NCI-H1105 treated with DMSO at 0.1 percent for 48 hours (cell line): ENCODE measurements at regions not wholly inside any gene's neighbourhood (a gene's known extent, or its start where the extent isn't known, plus 50 kb on each side); places are given as distances from the start of the nearest gene placed in this dataset.
A peak's percentile ranks its signal among the peaks of the same experiment; 100 is the strongest.

Experiments used
- DNase-seq: peaks from one replicate; lab custom pipeline; 2025; lab: John Stamatoyannopoulos, UW

DNA sequence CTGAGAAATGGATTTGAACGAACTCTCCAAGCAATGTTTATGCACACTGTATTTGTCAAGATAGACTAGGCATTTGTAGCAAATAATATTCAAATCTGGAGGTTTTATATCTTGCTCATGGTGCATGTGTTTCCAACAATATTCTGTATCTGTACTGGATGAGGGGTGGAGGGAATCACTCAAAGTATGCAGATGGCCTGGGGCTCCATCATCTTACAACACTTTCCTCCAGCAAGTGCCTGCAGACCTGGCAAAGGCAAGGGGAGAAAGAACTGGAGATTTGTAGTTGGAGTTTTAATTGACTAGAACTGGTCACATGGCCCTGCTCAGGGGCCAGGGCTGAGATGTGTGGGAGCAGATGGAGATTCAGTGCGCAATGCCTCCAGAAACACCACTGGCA is 309.0 kb downstream of the PLK2 start:
- no peak for DNase-seq

DNA sequence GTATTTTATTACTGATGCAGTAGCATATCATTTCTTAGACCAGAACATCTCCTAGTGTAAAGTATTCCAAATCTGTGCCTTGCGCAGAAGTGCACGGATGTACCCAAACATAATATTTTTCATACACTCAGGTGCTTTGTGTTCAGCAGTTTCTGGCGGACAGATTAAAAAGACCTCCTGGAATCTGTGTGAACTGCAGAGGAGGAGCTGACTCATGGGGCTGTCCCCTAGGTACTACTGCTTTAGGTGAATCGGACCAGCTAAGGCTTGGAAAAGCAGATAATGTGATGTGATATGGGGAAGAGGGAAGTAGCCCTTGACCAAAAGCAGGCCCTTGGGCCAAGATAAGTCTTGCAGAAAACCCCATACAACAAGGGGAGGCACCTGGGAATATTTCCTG is 310.1 kb downstream of the PLK2 start:
- DNase-seq, result no peak

DNA sequence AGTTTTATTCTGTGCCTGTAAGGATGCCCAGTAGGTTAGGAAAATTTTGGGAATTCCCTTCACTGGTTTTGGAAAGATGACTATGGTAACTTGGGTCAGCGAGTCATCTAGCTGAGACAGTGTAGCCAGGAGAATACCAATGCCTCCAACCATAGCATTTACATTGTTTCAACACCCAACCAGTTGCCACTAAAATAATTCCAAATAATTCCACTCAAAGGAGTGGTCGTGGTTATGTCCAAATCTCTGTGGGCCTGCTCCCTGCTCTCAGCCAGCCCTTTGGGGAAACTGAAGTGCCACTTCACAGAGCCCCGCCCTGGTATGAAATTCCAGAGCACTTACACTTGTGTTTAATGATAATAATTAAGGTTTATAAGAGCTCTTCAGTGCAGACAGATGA is 310.5 kb downstream of the PLK2 start:
- no peak for DNase-seq

DNA sequence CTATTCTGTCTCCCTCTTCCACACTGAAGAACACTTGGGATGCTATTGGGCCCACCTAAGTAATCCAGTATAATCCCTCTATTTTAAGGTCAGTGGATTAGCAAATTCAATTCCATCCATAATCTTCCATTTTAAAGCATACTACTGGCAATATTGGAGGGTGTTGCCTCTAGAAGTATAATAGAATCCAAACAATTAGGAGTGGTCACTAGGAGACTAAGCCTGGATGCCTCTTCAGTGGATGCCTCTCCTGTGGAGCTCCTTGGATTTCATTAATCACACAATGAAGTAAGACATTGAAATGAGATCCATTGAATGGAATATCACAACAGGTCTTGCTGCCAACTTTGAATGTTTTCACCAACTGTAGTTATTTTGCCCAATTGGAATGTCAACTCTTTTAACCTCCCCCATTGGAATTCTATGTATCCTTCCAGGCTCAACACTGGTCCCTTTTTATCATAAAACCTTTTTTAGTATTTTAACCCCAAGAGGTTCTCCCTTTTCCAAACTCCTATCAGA is 311.6 kb downstream of the PLK2 start:
- no peak for DNase-seq

DNA sequence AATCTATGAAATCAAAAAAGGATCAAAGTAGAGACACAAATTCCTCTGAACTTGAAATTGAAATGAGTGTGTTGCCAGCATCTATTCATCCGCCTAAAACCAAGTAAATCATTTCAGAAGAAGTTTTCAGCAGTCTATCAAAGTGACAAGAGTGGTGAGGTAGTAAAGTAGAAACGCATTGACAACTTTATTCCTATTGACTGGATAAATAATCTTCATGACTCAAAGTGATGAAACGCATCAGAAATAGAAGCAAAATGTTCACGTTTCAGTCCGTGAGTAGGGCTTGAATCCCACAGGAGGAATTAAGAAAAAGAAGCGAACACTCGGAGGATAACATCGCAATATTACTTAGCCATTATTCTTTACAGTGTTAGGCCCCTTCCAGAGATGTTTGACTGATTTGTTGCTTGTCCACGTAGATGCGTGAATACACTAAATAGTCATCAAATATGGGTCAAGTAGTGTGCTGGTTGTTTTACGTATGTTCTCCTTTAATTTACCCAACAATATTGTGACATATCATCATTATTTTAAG is 314.4 kb downstream of the PLK2 start:
- no peak for DNase-seq

DNA sequence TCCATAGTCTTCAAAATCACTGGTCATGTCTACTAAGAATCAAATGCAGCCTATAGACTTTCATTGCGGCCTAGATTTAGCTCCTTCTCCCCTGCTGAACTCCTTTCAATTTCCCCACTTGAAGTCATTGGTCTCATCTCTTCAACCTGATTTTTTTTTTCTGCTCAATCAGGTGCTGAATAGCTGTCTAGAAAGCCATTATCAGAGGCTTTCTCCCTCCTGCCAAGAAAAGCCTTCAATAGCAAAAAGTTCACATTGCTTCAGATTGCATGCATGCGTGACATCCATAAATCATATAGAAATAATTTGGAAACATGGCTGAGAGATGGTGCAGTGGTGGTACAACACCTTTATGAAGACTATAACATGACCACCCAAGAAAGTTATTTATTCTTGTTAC is 316.2 kb downstream of the PLK2 start:
- no peak for DNase-seq

DNA sequence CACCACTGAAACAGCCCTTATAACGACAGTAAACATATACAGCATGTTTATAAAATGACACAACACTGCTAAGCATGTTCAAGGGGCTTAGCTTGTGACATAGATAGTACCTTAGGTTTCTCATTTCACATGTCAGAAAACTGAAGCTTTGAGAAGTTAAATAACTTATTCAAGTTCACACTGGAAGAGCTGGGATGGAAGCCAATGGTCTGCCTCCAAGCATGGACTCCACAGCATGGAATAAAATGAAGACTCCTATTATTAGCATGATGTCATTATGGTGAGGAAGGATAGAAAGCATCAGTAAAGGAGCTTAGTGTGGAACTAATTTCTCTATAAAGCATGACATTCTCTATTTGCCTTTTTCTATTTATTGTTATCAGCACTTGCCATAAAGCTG is 316.7 kb downstream of the PLK2 start:
- no peak for DNase-seq

DNA sequence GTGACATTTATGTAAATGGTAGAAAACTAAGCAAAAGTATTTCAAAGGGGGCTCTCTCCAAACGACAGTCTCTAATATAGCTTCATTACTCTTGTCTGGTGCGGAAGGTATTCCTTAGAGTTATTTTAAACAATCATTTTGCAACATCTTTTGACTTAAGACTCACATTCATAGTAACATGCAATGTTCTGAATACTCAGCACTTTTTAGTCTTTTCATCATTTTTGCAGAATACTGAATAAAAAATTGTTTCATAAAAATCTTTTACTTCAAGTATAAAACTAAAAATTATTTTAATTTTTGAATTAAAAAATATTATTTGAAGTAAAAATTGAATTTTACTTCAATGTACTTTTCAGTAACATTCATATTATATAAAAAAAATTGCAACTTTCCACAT is 321.1 kb downstream of the PLK2 start:
- DNase-seq, result no peak

DNA sequence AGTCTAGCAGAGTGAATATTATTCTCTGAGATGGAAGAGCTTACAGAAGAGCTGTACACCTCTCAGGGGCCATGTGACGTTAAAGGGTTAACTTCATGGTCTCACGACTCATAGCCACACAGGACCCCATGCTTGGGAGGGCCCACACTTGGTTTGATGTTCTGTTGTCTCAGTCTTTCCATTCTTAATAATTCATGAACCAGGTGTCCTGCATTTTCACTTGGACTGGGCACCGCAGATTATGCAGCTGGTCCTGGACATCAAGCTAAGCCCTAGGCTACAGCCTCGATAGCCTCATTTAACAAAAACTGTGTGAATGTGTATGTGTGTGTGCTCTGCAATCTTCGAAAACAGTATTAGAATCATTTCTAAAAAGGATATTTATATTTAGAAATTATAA is 323.5 kb downstream of the PLK2 start:
- no peak for DNase-seq

DNA sequence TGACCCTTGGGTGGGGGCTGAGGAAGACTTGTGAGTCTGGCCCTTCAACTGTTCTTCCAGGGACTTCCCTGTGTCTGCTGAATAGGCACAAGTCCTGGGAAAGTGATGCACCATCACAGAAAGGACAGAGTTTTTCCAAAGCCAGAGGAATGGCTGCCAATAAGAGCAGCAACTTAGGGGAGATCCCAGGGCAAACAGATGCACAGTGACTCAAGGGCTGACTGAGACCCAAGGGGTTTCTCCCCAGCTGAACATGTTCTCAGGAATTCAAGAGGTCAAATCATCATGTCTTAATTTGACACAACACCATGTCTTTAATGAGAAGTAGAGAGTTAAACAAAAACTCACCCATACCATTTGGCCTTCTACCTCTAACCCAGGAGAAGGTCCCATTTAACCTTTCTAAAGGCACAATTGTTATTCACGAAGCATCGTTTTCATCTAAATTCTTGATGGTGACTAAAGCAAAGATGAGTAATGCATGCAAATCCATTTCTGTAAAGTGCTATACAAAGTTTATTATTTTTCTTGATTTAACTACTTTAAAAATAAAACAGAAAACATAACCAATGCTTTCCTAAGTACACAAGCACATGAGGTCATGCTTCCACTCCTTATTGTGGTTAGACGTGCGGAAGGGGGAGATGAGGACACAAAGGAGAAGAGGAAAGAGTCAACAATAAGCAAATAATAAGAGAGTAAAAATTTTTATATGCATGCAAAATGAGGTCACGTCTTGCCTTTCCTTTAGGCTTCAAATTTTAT is 324.1 kb downstream of the PLK2 start:
- DNase-seq, result no peak

DNA sequence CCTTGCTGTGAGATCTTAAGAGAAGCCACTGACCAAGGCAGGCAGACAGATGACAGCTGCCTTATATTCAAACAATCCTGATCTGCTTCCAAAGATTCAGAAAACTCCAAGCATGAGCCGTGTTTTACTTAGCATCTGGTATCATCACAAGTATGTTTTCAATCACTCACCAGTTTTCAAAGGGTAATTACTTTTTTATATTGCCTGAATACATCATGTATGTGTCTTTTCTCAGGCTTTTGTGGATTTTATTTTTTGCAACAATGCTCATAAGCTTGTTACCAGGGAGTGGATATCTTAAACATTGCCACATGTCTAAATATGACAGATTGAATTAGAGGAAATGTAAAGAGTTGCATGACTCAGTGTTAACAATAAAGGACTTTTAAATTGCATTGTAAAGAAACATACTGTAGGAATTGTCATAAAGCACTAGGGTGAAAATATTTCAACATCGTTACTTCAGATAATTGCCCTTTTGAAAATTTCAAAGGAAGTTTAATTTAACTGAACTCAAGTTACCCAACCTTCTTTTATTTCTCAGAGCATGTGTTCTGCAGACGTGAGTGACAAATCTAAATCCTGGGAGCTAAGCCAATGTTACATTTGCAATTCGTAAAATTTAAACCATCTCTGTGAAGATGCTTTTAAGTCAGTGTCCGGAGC is 326.1 kb downstream of the PLK2 start:
- peak; percentile 8 for DNase-seq

DNA sequence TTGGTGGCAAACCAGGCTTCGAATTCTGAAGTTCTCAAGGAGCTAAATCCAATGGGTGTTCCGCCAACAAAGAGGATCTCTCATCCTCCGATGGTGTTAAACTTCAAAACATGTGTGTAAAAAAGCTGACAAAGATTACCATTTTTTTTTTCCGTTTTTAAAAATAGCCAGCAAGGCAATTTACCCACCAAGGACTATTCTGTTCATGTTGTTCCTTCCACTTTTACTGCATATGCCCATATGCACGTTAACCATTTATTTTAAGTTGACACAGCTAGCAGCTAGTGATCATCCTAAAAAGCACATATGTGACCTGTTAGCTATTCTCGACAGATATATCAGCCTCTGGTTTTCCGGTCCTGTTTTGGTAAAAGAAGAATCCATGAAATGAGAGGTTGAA is 326.7 kb downstream of the PLK2 start:
- no peak for DNase-seq

DNA sequence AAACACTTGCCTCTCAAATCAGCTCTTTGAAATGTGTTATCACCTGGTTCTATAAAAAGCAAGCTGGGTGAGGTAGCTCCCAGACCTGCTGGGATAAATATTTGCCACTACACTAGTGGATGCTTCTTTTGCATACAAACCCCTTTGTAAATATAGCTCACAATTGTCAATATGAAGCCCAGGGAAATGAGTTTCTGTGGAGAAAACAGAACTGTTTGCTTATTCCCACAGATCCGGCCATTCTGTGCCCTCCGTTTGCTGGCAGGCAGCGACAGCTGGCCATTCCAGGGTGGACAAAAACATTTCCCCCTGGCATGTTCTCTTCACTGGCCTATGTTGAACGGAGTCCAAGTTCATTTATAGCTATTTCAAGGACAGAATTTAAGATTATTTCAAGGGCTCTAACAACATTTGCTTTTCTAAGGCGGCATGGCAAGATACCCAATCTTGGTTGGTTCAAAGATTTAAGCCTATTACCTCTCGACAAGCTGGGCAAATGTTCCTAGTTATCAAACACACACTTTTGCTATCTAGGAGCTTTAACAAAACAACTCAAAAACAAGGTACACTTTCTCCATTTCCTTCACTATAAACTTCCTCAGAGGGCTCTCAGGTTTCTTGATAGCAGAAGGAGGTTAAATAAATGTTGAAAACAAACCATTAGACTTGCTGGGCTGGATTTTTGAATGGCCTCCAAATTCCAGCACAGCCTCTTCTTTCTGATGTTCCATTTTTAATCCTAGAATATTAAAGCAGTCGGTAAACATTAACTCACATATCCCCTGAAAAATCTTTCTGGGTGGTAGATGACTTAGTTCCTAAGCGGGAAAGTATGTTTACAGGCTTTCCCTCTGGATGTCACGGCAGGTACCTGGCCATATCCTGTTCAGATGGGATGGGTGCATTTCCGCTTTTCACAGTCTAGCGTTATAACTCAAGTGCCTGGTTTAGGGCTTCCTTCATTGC is 332.3 kb downstream of the PLK2 start:
- DNase-seq, result no peak

DNA sequence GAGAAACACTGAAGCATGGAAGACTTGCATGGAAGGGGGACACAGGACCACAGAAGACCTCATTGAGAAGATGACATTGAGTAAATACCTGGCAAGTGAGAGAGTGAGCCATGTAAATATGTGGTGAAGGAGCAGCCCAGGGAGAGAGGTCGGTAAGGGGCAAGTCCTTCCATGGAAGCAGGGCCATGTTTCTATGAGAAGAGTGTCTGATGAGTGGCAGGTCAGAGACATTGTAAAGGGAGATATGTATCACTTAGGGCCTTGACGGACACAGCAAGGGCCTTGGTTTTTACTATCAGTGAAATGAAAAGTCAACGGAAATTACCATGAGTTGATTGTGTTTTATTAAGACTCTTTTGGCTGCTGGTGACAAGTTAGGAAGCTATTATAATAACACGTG is 336.4 kb downstream of the PLK2 start:
- DNase-seq, result no peak

DNA sequence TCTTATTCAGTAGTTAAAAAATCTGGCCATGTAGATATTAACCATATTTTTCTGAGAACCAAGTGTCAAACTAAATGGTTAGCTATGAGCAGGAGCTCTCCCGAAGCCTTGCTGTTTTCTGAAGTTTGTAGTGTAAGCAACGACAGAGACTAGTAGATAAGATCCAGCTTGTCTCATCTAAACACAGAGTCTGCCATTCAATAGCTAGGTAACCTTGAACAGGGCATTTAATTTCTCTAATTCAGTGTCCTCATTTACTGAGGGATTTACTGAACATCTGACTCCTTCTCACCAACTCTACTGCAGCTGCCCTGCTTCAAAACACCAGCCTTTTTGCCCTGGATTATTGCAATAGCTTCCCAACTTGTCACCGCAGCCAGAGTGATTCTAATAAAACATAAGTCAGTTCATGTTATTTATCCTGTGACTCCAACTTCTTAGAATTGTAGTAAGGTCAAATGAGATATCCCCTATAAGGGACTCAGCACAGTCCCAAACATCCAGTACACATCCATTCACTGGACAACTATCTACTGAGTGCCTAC is 337.0 kb downstream of the PLK2 start:
- no peak for DNase-seq

DNA sequence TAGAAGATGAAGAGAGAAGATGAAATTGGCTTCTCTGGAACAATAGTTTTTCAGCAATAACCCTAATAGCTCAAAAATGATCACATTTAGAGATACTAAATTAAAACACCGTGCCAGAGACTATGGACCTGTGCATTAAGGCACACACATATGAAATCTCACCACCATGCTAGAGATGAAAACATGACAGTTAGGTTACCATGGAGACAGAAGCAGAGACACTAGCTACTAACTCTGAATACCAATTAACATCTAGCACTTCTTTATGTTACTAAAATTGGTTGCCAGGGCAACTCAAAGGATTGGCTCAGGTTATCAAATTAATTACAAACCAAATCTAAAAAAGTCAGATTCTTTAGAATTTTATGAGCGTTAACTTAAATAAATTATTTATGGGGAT is 337.7 kb downstream of the PLK2 start:
- peak; percentile 46 for DNase-seq

DNA sequence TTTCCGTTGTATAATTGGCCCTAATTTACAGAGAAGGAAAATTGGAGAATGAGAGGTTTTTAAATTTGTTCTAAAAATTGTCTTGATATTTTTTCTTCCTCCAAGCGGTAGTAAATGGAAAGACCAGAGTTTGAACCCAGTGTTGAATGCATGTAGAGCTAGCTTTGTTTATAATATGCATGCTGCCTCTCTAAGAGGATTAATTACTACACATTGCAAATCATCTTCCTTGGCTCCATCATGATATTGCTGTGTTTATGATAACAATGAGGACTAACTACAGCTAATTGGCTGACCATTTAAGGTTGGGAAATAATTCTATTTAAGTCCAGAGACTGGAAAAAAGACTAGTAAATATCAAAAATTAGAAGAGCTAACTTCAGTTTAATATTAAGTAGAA is 338.5 kb downstream of the PLK2 start:
- peak; percentile 13 for DNase-seq

DNA sequence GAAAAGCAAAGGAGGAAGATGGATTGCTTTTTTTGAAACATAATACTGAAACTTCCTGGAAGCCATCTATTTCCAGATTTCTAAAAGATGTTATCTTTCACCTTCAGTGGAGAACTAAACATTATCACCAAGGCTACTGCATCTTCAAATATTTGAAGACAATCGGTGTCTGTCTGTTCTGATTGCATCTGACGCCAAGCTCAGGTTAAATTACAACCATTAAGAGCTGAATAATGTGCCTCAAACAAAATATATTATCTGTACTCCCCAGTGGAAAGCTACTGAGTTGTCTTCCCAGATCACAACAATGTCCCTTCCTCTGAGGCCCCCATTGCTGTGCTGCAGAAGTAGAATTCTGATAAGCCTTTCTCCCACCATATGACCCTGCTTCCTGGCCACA is 342.3 kb downstream of the PLK2 start:
- no peak for DNase-seq

DNA sequence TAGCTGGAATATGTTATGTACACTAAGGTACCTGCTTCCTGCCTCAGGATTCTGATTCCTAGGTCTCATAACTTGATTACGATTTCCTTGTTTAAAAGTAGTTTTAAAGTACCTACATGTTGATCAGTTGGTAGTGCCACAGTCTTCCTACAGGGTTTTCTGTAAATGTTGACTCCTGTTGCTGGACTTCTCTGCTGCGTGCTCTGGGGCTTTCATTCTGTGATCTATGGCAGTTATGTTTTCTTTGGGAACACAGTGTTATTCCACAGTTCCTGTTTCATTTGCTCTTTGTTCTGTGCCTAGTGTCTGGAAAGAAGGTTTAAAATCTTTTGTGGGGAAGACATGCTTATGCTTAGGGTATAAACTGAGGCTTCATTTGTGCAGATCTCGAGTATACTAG is 343.5 kb downstream of the PLK2 start:
- no peak for DNase-seq

DNA sequence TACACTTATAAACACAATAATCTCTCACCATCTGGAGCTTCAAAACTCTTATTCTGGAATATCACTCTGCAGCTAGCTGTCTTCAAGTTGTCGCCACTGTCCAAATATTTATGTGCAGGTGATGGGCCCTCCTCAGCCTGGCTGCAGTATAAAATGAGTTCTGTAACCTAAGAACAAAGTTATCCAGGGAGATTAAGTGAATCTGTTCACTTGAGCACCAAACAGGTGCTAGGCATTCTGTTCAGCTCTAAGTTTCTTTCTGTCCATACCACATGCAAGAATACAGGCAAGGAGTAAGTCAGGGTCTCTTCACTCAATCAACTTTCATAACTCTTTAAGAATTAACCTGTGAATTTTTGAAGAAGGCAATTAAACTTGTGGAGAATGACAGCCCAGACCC is 344.1 kb downstream of the PLK2 start:
- DNase-seq, result no peak

DNA sequence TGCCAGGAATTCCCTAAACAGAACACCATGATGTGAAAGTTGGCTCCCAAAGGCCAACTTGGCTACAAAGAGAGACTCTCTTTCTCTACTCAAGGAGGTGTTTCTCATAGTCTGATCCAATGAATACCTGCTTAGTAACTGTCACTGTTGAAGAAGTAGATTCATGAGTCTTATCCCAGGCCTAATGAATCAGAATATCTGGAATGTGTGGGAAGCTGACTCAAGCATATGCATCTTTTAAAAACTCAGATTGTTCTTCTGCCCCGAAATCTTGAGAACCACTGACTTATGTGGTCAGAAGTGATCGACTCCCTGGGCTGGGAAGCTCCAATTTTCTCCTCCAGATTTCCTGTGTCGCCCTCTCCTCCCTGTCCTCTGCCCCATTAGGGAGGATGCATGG is 345.6 kb downstream of the PLK2 start:
- DNase-seq, result no peak

DNA sequence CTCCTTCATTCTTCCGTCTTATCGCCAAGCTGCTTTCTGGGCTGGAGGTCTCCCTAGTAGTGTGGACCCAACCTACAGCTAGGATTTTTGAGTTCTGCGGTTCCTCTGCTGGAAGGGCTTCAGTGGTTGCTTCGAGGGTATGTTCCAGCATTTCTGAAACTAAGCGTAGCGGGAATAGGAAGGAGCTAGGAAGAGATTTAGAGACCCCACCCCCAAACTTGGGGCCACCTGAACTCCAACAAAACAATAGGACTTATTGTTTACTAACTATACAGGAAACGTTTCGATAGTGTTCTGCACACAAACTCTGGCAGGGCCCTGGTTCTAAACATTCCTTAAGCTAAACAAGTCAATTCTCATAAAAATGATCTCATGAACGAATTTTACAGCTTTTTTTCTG is 346.7 kb downstream of the PLK2 start:
- DNase-seq, result no peak
